ENCODE measurements at regions not wholly inside any gene's neighbourhood (a gene's known extent, or its start where the extent isn't known, plus 50 kb on each side); places are given as distances from the start of the nearest gene placed in this dataset.

DNA sequence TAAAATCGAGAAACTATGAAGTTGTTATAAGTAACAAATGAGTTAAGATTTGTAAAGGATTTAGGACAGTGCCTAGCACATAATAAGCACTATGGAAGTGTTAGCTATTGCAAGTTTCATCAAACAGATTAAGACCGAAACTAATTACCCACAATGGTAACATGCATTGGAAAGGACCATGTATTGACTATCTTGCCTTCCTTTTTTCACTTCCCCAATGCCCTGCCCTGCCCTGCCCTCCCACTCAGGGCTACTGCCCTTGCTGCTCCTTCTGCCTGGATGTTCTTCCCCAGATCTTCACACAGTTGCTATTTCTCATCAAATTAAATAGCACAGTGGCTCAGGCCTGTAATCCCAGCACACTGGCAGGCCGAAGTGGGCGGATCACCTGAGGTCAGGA, 202.1 kb upstream of the PSMD7 start:
- DNase-seq: no peak

DNA sequence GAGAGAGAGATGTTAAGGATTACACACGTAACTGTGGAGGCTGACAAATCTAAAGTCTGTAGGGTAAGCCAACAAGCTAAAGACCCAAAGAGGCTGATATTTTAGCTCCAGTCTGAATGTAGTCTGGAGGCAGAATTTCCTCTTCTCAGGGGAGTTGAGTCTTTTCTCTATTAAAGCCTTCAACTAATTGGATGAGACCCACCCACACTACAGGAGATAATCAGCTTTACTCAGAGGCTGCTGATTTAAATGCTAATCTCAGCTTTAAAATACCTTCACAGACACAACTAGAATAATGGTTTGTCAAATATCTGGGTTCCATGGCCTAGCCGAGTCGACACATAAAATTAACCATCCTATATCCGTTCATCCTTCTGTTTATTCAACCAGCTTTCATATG, 204.3 kb upstream of the PSMD7 start:
- no peak for DNase-seq

DNA sequence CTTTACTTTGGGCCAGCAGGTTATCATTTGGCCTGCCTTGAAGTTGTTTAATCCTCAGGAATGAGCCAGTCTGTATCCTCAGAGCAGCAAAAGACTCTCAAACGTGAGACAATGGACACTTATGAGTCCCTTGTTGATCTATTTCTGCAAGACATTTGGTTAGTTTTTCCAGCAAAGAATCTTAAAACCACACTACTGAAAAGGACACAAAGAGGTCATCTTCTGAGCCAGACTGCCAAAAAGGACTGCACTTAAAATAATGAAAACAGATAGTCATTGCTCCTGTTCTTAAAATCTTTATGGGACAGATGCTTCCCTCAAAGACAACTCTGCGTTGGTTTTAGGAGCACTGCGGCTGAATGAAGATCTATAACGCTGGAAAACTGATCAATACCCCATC, 205.7 kb upstream of the PSMD7 start:
- no peak for DNase-seq

DNA sequence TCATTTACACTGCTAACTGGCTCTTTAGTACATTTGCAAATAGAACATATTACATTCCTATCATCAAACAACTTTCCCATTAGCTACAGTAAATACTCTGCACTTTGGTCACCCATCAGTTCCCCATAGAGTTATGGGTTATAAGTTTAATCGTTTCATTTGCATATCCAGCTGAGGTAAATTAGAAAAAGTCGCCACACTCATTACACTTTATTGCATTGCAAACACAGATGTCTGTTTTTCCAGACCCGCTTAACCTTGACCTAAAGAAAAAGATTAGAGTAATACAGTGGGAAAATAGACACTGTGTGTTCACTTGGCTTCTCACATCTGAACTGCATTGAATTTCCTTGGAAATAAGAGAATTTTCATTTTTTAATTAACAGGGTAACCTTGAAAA, 213.1 kb upstream of the PSMD7 start:
- no peak for DNase-seq

DNA sequence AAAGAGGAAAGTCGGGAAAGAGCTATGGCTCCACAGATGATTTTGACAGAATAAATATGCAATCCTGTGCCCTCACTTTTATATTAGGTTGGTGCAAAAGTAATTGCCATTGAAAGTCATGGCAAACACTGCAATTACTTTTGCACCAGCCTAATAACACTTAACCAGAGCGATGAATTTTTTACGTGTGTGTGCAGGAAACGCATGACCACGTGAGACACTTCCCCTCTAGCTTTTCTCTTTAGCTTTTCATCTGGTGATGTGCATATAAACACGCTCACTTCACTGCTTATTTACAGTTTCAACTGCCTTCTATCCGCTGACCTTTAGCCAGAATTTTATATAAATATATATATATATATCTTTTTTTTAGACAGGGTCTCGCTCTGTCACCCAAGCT, 216.3 kb upstream of the PSMD7 start:
- DNase-seq: no peak

DNA sequence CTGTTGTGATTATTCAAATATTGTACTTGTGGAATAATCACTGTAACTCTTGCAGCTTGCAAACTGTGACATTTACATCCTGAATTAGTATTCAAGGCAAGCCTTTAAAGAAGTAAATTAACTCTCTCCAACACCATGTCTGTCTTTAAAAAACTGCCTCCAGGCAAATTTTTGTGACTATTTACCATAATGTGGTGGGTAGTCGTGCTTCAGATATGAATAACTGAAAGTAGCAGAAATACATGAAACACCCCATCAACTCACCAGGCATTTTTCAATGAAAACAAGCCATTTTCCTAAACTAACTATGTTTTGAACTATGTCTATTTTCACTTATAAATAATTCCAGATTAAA, 217.4 kb upstream of the PSMD7 start:
- no peak for DNase-seq

DNA sequence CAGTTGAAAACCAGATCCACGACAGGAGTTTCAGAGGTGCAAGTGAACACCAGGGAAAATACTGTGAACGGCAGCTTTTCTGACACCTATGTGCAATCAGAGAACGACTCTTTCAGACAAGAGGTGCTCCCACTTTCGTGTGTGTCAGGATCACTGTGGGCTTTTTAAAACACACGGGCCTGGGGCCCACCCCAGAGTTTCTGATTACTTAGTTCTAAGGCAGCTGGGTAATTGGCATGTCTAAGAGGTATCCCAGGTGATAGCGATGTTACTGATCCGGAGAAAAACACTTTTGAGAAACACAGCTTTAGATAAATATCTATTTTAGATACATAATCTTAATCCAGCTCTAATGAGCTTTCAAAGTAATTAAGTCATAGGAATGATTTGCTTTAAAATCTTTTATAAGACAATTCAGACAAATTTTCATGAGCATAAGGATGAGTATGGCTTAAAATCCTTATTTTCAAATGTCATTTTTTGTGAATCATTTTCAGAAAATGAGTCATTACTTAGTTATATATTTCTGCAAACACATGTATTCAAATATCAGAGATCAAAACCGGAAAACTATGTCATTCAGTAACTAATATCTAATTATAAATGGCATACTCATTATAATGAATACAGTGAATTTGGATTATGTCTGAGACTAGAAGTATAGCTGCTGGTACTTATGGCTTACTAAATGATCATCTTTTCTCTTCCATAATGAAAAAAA, 217.9 kb upstream of the PSMD7 start:
- DNase-seq: no peak

DNA sequence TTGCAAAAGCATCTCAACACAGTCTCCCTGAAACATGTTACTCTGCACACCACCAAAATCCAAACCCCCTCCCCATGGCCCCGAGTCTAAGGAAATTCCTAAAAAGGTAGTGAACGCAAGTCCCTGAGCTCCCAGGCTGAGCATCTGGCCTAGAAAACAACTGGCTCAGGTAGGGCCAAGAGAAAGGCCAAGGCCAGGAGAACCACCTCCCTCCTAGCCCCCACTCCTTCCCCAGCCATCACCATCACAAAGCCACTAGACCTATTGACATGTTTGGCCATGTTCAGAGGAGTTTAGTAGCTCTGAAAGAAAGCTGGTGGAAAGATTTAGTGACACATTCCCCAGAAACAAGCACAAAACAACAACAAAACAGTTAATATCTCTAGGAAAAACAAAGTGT, 220.0 kb upstream of the PSMD7 start:
- DNase-seq: no peak

DNA sequence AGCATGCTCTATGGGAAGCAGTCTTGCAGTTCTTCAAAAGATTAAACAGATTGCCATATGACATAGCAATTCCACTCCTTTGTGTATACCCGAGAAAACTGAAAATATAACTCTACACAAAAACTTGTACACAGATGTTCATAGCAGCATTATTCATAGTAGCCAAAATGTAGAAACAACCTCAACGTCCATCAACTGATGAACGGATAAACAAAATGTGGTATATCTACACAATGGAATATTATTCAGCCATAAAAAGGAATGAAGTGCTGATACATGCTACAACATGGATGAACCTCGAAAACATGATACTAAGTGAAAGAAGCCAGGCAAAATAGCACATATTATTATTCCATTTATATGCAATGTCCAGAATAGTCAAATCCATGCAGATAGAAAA, 221.2 kb upstream of the PSMD7 start:
- DNase-seq: no peak

DNA sequence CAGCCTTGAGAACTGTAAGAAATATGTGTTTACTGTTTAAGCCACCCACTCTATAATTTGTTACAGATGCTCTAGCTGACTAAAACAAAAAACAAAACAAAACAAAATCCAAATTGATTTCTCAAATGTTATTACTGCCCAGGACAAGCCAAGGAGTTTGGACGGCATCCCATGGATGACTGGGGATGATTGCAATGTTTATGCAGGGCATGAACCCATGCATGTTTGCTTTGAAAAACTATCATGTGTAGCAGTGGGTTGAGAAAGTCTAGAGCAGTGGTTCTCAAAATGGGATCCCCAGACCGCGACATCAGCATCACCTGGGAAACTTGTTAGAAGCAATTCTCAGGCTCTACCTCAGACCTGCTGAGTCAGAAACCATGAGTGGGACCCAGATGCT, 223.2 kb upstream of the PSMD7 start:
- no peak for DNase-seq

DNA sequence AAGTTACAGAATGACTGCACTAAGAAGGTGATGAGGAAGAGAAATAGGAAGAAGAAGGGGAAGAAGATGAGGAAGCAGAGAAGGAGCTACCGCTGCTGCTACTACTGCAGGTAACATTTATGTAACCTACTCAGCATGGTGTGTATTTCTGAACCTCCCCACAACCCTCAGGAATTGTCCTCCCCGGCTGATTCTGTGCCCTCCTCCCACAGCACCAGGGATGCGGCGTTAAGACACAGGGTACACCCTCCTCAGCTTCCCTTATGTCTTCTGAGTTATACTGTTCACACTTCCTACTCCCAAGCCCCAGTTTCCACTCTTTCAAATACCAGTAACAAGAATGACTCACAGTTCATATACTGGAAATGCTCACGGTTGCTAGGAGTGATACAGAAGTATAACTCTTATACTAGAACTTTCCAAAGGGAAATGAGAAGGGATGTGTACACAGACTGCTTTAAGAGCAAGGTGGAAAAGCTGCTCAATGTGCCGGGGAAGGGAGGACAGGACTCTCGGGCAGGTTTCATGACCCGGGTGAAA, 224.5 kb upstream of the PSMD7 start:
- DNase-seq: no peak

DNA sequence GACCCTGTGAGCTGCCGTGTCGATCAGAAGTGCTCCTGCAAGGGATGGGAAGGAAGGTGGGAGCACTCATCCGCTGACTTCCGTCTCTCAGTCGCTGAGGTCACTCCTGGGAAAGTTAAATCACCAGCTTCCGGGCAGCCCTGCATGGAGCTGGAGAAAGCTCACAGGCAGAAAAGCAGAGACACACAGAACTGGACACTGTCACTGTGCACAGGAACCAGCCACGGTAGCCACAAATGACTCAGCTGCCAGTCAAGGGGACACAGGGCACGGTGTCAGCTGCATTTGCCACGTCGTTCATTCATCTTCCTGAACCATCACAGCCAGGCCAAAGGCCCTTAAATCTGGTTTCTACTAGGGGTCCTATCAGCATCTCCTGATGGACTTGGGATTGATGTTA, 226.4 kb upstream of the PSMD7 start:
- no peak for DNase-seq

DNA sequence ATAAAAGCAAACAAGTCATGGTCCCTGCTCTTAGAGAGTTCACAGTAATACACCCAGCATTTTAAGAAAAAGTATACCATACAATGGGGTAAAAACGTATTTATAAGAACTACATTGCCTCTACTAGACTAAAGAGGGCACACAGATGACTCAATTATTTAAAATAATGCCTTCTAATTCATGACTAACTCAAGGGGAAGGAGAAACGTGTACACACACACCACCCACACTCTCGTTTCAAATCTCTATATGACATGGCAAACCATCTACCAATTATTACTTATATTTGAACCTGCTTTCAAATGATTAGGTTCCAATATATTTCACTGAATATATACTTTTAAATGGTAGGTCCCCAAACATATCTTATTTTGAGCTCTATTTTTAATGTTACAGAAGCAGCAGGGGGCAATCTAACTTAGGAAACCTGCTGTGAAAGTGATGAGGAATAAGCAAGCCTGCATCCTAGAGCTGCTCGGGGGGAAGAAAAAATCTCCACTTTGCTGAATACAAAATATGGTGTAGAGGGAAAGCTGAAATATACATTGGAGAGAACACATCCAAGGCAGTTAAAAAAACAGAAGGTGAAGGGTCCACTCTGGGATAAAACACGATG, 232.4 kb upstream of the PSMD7 start:
- DNase-seq: no peak

DNA sequence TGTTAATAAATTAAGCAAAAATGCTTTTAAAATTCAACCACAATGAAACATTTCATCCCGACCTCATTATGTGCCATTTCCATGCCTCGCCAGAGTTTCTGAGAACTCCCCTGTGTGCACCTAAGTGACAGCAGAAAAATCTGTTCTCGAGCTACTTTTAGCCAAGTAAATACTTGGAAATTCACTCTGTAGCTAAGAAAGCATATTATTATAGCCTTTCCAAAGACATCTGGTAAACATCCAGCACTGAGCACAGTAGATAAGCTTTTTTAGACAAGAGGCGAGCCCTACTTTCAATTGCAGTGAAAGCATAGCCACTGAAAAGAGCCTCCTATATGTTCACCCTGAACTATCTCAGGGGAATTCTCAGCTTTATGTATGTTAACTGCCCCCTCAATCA, 242.8 kb upstream of the PSMD7 start:
- DNase-seq: no peak

DNA sequence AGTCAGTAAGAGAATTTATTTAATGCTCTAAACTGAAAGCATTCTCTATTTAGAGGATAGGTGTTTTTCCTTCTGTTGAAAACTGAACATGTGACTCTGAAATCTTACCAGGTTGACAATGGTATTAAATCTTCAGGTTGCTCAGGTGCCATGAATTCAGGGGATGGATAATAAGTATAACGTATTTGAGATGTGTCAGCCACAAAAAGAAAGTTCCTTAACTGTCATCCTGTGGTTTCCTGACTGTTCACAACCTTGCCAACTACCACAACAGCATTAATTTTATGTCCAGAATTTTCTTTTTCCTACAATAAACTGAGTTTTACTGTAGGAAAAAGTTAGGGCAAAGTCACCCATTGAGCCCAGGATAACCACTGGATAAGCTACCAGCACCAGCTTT, 243.3 kb upstream of the PSMD7 start:
- no peak for DNase-seq

DNA sequence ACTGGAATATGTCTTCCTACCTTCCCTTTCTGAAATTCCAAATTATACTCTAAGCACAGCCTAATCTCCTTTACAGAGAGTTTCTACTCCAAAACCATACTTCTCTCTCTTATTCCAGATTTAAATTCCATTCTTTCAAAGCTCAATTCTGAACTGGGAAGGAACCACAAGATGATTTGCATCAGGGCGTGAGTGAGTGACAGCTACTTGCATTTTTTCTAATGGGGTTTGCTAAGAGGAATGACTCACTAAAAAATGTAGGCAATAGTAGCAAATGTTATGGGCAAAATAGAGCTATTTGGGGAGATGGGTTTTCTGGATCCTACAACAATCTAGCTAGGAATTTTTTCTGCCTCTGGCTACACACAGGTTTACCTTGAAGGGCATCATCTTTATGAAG, 244.6 kb upstream of the PSMD7 start:
- DNase-seq: no peak

DNA sequence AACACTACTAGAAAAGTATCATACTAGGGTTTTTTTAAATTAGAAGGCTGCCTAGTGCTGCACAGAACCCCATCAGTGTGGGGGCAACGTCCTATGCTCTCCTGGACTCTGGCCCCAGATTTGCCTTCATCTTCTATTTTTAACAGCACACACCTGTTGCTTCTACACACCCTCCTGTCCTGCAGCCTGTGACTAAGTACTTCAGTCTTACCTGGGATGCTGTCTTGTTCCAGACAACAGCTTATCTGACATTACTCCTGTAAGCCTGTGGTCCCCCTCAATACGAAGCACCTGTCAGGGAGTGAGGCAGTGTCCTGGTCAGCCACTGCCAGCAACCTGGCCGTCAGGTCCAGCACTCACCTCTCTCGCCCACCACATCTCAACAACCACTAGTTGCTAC, 247.6 kb upstream of the PSMD7 start:
- DNase-seq: no peak

DNA sequence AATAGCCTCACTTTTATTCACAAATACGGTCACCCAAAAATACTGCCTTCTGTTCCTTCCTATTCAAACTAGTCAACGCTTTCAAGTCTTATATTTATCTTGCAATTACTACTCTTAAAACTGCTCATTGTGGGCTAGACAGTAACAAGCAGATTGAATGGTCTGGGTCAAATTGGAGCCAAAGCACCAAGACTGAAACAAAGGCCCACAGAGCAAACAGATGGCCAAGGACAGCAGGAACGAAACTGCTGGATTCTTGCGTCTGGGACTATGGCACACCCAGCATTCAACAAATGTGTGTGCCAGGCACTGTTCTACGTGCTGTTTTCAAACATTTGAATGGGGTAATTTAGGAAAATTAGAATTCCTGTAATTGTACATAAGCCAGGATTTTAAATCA, 250.1 kb upstream of the PSMD7 start:
- DNase-seq: no peak

DNA sequence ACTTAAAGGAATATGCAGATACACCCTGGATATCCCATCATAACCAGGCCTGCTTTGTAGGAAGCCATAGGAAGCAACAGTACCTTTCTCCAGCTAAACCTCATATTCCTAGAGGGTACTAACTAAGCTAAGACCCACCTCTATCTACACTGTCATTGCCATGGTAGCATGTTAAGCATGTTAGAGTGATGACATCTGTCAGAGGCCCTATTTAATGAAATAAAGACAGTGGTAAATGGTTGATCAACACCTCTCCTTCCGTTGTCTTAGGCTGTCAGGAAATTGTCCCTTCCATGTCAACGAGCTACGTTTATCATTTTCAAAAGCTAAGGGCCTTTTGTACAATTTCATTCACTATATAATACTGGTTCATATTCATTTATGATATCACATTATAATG, 251.1 kb upstream of the PSMD7 start:
- DNase-seq: no peak

DNA sequence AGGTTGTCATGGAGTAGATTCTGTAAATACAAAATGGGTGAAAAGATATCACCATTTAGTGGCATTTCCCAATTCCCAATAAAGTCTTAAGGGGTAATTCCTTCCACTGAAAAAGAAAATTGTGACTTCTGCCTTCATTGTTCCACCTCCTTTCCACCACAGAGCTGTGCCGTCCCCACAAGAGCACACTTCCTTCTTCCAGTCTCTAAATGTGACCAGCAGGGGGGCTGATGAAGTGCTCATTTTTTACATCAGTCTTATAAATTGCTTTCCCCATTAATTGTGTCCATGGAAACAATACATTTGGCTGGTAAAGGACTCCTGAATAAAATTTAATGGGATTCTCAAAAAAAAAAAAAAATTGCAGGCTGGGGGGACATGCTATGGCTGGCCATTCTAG, 260.8 kb upstream of the PSMD7 start:
- DNase-seq: no peak

DNA sequence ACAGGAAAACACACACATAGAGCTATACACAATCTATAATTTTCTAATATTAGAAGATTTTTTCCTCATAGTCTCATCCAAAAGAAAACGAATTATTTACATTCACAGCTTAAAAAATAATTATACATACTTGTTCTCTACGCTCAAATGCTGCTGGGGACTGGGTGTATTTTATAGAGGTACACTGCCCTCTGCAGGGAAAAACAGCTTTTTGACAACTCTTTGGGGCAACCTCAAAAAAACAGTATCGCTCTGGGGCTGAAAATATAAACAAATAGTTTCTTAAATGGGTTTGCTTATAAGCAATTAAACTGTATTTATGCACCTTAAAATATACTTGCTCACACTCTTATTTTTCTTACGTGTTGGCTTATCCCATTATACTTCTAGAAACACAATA, 261.8 kb upstream of the PSMD7 start:
- DNase-seq: no peak

DNA sequence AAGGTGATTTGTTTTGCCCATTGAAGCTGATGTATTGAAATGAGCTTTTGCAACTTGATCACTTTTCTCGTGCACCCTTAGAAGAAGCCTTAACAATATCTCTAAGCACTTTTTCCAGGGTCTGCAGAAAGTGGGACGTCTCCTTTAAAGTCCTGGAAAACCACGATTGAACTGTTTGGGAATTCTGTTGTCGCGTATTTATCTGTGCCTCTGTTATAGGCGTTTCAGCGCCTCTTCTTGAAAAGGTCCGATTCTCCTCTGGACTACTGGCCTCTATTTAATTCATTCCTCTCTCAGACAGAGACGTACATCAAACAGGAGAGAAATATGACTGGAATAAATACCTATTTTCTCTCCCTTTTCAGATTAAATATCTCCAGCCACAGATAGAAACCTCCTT, 262.4 kb upstream of the PSMD7 start:
- DNase-seq: no peak

DNA sequence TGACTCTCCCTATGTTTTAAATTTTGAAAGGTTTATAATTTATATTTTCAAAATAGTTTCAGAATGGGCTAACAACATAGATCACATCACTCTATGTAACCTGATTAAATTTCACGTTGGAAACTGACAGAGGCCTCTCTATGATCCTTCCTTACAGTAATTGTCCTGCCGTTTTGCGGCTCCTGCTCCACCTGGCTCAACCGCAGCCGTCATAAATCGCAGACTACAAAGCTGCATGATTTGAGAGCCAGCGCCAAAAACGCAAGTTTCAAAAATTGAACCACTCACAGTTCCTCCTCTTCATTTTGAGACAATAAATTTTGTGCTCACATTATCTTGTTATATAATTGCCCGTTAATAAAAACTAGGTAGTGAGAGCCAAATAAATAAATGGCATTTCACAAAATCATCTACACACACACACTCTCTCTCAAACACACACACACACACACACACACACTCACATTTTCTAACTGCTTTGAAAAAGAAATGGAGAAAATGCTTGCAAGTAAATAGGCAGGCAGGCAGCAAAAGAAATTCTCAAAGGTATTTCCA, 263.1 kb upstream of the PSMD7 start:
- DNase-seq: no peak

DNA sequence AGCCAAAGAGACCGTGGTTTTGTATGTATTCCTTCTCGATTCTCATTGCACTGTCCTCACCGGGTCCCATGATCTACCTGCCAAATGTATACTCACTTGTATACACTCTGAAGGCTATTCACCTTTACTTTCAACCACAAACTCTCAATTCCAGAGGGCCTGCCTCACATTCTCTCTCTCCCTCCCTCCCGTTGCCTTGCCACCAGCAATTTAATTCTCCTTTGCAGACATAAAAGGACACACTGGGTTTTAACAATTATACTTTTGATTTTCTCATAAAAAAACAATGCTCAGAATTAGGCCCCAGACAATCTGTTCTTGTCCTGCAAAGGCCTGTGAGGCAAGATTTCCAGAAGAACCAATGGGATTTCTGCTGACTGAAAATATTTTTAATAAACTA, 265.1 kb upstream of the PSMD7 start:
- DNase-seq: no peak

Data from right forelimb (tissue), 1 donor.